HFFc6 (cell line): ENCODE measurements at regions not wholly inside any gene's neighbourhood (a gene's known extent, or its start where the extent isn't known, plus 50 kb on each side); places are given as distances from the start of the nearest gene placed in this dataset.
"Not testable (repeated sequence)": the region's sequence is repeated elsewhere in the genome, so short reads cannot be mapped to it uniquely, and the experiment has no call there.

Source experiments
- DNase-seq: peaks from one replicate; pipeline ENCODE4 v3.0.0-alpha.2; 2018
- H3K27ac Mint-ChIP-seq: 2 replicates; pipeline ENCODE4 v1.8.0; 2020; ENCODE audit warnings: mild to moderate bottlenecking, mixed read lengths
- H3K27me3 Mint-ChIP-seq: 2 replicates; pipeline ENCODE4 v1.8.0; 2021; ENCODE audit warnings: mild to moderate bottlenecking, moderate library complexity, mixed read lengths; ENCODE audit not compliant: insufficient read depth
- H3K36me3 Mint-ChIP-seq: 2 replicates; pipeline ENCODE4 v1.8.0; 2021; ENCODE audit warnings: low read depth, mixed read lengths
- H3K4me1 Mint-ChIP-seq: 2 replicates; pipeline ENCODE4 v1.8.0; 2020; ENCODE audit warnings: low read depth, mixed read lengths
- H3K4me3 Mint-ChIP-seq: 2 replicates; pipeline ENCODE4 v1.8.0; 2020; ENCODE audit warnings: mild to moderate bottlenecking, moderate library complexity, mixed read lengths
- H3K9me3 Mint-ChIP-seq: 2 replicates; pipeline ENCODE4 v1.8.0; 2020; ENCODE audit warnings: mild to moderate bottlenecking, mixed read lengths
- TF ChIP-seq, protein P1 (sequence below): fragments of 200-600 bp; sonication (generic); IDR thresholded peaks from 2 replicates; pipeline ENCODE4 v1.5.0; 2021; ENCODE audit warnings: antibody characterized with exemption, mild to moderate bottlenecking

- Mint-ChIP-seq H3K9me3 (peaks cover 26% of the 10 kb centered on the region), H3K4me3 (no peak overlapping the region), H3K27me3 (peaks cover 58% of the 10 kb centered on the region), H3K36me3 (peaks cover 8% of the 10 kb centered on the region), H3K4me1 (no peaks in the 10 kb centered on the region), H3K27ac (no peak overlapping the region)
- no peak for DNase-seq
- TF ChIP-seq, protein P1, sequence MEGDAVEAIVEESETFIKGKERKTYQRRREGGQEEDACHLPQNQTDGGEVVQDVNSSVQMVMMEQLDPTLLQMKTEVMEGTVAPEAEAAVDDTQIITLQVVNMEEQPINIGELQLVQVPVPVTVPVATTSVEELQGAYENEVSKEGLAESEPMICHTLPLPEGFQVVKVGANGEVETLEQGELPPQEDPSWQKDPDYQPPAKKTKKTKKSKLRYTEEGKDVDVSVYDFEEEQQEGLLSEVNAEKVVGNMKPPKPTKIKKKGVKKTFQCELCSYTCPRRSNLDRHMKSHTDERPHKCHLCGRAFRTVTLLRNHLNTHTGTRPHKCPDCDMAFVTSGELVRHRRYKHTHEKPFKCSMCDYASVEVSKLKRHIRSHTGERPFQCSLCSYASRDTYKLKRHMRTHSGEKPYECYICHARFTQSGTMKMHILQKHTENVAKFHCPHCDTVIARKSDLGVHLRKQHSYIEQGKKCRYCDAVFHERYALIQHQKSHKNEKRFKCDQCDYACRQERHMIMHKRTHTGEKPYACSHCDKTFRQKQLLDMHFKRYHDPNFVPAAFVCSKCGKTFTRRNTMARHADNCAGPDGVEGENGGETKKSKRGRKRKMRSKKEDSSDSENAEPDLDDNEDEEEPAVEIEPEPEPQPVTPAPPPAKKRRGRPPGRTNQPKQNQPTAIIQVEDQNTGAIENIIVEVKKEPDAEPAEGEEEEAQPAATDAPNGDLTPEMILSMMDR = no peak
These were observed 71.6 kb upstream of the ADGRL1 start for GRCh38 chr19:14277608-14278007.

DNA sequence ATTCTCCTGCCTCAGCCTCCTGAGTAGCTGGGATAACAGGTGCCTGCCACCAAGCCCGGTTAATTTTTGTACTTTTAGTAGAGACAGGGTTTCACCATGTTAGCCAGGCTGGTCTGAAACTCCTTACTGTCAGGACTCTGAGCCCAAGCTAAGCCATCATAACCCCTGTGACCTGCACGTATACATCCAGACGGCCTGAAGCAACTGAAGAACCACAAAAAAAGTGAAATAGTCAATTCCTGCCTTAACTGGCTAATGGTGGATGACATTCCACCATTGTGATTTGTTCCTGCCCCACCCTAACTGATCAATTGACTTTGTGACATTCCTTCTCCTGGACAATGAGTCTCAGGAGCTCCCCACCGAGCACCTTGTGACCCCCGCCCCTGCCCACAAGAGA is 69.9 kb upstream of the ADGRL1 start:
- not testable (repeated sequence) for DNase-seq, H3K4me1 Mint-ChIP-seq, H3K27ac Mint-ChIP-seq

GRCh38 chr19:14272623-14273022 is 66.7 kb upstream of the ADGRL1 start:
- no peak for DNase-seq

More for the DNA sequence above, 69.9 kb upstream of the ADGRL1 start:
- Mint-ChIP-seq H3K27me3 (peaks cover 65% of the 10 kb centered on the region), H3K9me3 (peaks cover 26% of the 10 kb centered on the region)
- H3K36me3 Mint-ChIP-seq, H3K4me3 Mint-ChIP-seq: not testable (repeated sequence)

GRCh38 chr19:14271840-14272239 is 65.9 kb upstream of the ADGRL1 start:
- H3K36me3 Mint-ChIP-seq = peaks cover 5% of the 10 kb centered on the region
- peaks cover 16% of the 10 kb centered on the region for H3K9me3 Mint-ChIP-seq
- H3K27me3 Mint-ChIP-seq = peaks cover 61% of the 10 kb centered on the region
- H3K4me1 Mint-ChIP-seq = no peaks in the 10 kb centered on the region
- TF ChIP-seq, protein P1 = no peak
- no peak for DNase-seq
- H3K4me3 Mint-ChIP-seq = no peak overlapping the region
- H3K27ac Mint-ChIP-seq = no peak overlapping the region

More at GRCh38 chr19:14272623-14273022, 66.7 kb upstream of the ADGRL1 start:
- H3K27me3 Mint-ChIP-seq = peaks cover 64% of the 10 kb centered on the region
- no peaks in the 10 kb centered on the region for H3K4me1 Mint-ChIP-seq
- peaks cover 19% of the 10 kb centered on the region for H3K9me3 Mint-ChIP-seq
- no peak overlapping the region for H3K4me3 Mint-ChIP-seq
- TF ChIP-seq, protein P1 = no peak
- H3K27ac Mint-ChIP-seq = no peak overlapping the region
- H3K36me3 Mint-ChIP-seq = peaks cover 8% of the 10 kb centered on the region

- not testable (repeated sequence) for H3K9me3 Mint-ChIP-seq, DNase-seq, H3K36me3 Mint-ChIP-seq, H3K4me3 Mint-ChIP-seq, H3K4me1 Mint-ChIP-seq, H3K27ac Mint-ChIP-seq
- H3K27me3 Mint-ChIP-seq = peaks cover 57% of the 10 kb centered on the region
These were observed 64.6 kb upstream of the ADGRL1 start for GRCh38 chr19:14270557-14270956.

GRCh38 chr19:14267224-14267741 is 61.3 kb upstream of the ADGRL1 start:
- H3K27ac Mint-ChIP-seq = no peak overlapping the region
- H3K9me3 Mint-ChIP-seq = no peaks in the 10 kb centered on the region
- DNase-seq = no peak
- H3K4me1 Mint-ChIP-seq = no peaks in the 10 kb centered on the region
- H3K27me3 Mint-ChIP-seq = peaks cover 49% of the 10 kb centered on the region
- no peaks in the 10 kb centered on the region for H3K36me3 Mint-ChIP-seq
- TF ChIP-seq, protein P1 = no peak
- H3K4me3 Mint-ChIP-seq = no peak overlapping the region

- H3K27ac Mint-ChIP-seq, H3K36me3 Mint-ChIP-seq, H3K9me3 Mint-ChIP-seq, H3K4me1 Mint-ChIP-seq, DNase-seq, H3K4me3 Mint-ChIP-seq: not testable (repeated sequence)
- H3K27me3 Mint-ChIP-seq = peaks cover 39% of the 10 kb centered on the region
These were observed 60.2 kb upstream of the ADGRL1 start for GRCh38 chr19:14266208-14266607.
